H9 (cell line): ENCODE measurements at regions not wholly inside any gene's neighbourhood (a gene's known extent, or its start where the extent isn't known, plus 50 kb on each side); places are given as distances from the start of the nearest gene placed in this dataset.

Experiments used
- DNase-seq: peaks from one replicate; pipeline ENCODE4 v3.0.0-alpha.2; 2017
- H2AFZ ChIP-seq: one replicate; pipeline ENCODE4 v1.6.1; 2013; ENCODE audit warnings: mild to moderate bottlenecking, low read length, control low read depth, moderate library complexity
- H2AK5ac ChIP-seq: 2 replicates; pipeline ENCODE4 v1.6.1; 2013; ENCODE audit warnings: low read length, control low read depth, mixed read lengths; ENCODE audit not compliant: insufficient read length
- H2BK120ac ChIP-seq: one replicate; pipeline ENCODE4 v1.6.1; 2013; ENCODE audit warnings: low read depth, mild to moderate bottlenecking, low read length, control low read depth, inconsistent platforms; ENCODE audit not compliant: poor library complexity, severe bottlenecking
- H2BK12ac ChIP-seq: 2 replicates; pipeline ENCODE4 v1.6.1; 2013; ENCODE audit warnings: low read length, control low read depth, mixed read lengths, low read depth; ENCODE audit not compliant: insufficient read length
- H2BK15ac ChIP-seq: 2 replicates; pipeline ENCODE4 v1.6.1; 2013; ENCODE audit warnings: low read depth, low read length, control low read depth
- H2BK20ac ChIP-seq: one replicate; pipeline ENCODE4 v1.6.1; 2013; ENCODE audit warnings: low read depth, mild to moderate bottlenecking, low read length, control low read depth, inconsistent platforms; ENCODE audit not compliant: poor library complexity, severe bottlenecking
- H2BK5ac ChIP-seq: 2 replicates; pipeline ENCODE4 v1.6.1; 2013; ENCODE audit warnings: low read length, control low read depth, mixed read lengths; ENCODE audit not compliant: insufficient read length
- H3K14ac ChIP-seq: 2 replicates; pipeline ENCODE4 v1.6.1; 2013; ENCODE audit warnings: low read length, control low read depth; ENCODE audit not compliant: insufficient read depth
- H3K18ac ChIP-seq: 2 replicates; pipeline ENCODE4 v1.6.1; 2013; ENCODE audit warnings: low read depth, mild to moderate bottlenecking, mixed read lengths, low read length, control low read depth; ENCODE audit not compliant: insufficient read length
- H3K23ac ChIP-seq: 2 replicates; pipeline ENCODE4 v1.6.1; 2013; ENCODE audit warnings: low read length, control low read depth, mixed read lengths, low read depth; ENCODE audit not compliant: insufficient read length
- H3K23me2 ChIP-seq: 2 replicates; pipeline ENCODE4 v1.6.1; 2013; ENCODE audit warnings: low read depth, mild to moderate bottlenecking, mixed read lengths, low read length, control low read depth; ENCODE audit not compliant: insufficient read length, poor library complexity, severe bottlenecking
- H3K27ac ChIP-seq: 2 replicates; pipeline ENCODE4 v1.5.1; 2013; ENCODE audit warnings: low read length, control low read depth, mixed read lengths, low read depth; ENCODE audit not compliant: insufficient read length
- H3K27me3 ChIP-seq: 2 replicates; pipeline ENCODE4 v1.6.1; 2013; ENCODE audit warnings: low read length, control low read depth, inconsistent platforms; ENCODE audit not compliant: insufficient read depth
- H3K4ac ChIP-seq: 2 replicates; pipeline ENCODE4 v1.6.1; 2013; ENCODE audit warnings: low read depth, mild to moderate bottlenecking, control low read depth, inconsistent platforms, low read length, moderate library complexity
- H3K4me1 ChIP-seq: 2 replicates; pipeline ENCODE4 v1.6.1; 2013; ENCODE audit warnings: low read length, control low read depth, inconsistent platforms; ENCODE audit not compliant: insufficient read depth
- H3K4me2 ChIP-seq: 2 replicates; pipeline ENCODE4 v1.6.1; 2013; ENCODE audit warnings: low read length, control low read depth, mixed read lengths; ENCODE audit not compliant: insufficient read length, insufficient read depth
- H3K56ac ChIP-seq: 2 replicates; pipeline ENCODE4 v1.6.1; 2013; ENCODE audit warnings: low read depth, mild to moderate bottlenecking, mixed read lengths, low read length, control low read depth; ENCODE audit not compliant: insufficient read length
- H3K79me1 ChIP-seq: 2 replicates; pipeline ENCODE4 v1.6.1; 2013; ENCODE audit warnings: low read depth, mild to moderate bottlenecking, moderate library complexity, low read length, control low read depth, inconsistent platforms; ENCODE audit not compliant: insufficient read depth, poor library complexity, severe bottlenecking
- H3K79me2 ChIP-seq: 2 replicates; pipeline ENCODE4 v1.6.1; 2013; ENCODE audit warnings: low read length, control low read depth, inconsistent platforms; ENCODE audit not compliant: insufficient read depth
- H3K9ac ChIP-seq: 2 replicates; pipeline ENCODE4 v1.6.1; 2013; ENCODE audit warnings: low read length, control low read depth, mixed read lengths; ENCODE audit not compliant: insufficient read length; ENCODE audit errors: extremely low read depth
- H3K9me3 ChIP-seq: one replicate; pipeline ENCODE4 v1.6.1; 2013; ENCODE audit warnings: low read depth, low read length, inconsistent platforms; ENCODE audit not compliant: control insufficient read depth
- H3T11ph ChIP-seq: one replicate; pipeline ENCODE4 v1.6.1; 2013; ENCODE audit warnings: mild to moderate bottlenecking, low read length, control low read depth, inconsistent platforms
- H4K20me1 ChIP-seq: one replicate; pipeline ENCODE4 v1.6.1; 2013; ENCODE audit not compliant: control insufficient read depth, insufficient read length, insufficient read depth
- H4K5ac ChIP-seq: 2 replicates; pipeline ENCODE4 v1.6.1; 2013; ENCODE audit warnings: low read depth, mild to moderate bottlenecking, mixed read lengths, low read length, control low read depth; ENCODE audit not compliant: insufficient read length
- H4K8ac ChIP-seq: replicated peaks from 2 replicates; pipeline ENCODE4 v1.6.1; 2013; ENCODE audit warnings: low read length, control low read depth, mixed read lengths, low read depth; ENCODE audit not compliant: insufficient read length
- H4K91ac ChIP-seq: 2 replicates; pipeline ENCODE4 v1.6.1; 2013; ENCODE audit warnings: low read depth, mild to moderate bottlenecking, moderate library complexity, mixed read lengths, low read length, control low read depth; ENCODE audit not compliant: insufficient read length
- H3K27ac Mint-ChIP-seq, 3 experiments: 2 replicates in 2 of 3; 3 replicates in 1 of 3; pipeline ENCODE4 v1.8.0; 2020 to 2021; ENCODE audit warnings: mixed read lengths in 3 of 3, mild to moderate bottlenecking in 1 of 3, moderate library complexity in 1 of 3
- H3K27me3 Mint-ChIP-seq: 2 replicates; pipeline ENCODE4 v1.8.0; 2021; ENCODE audit warnings: low read depth, mild to moderate bottlenecking, moderate library complexity, mixed read lengths
- H3K36me3 Mint-ChIP-seq, 3 experiments: 2 replicates in 2 of 3; 3 replicates in 1 of 3; pipeline ENCODE4 v1.8.0; 2020 to 2021; ENCODE audit warnings: low read depth in 3 of 3, mixed read lengths in 3 of 3; ENCODE audit not compliant: insufficient read depth in 1 of 3
- H3K4me1 Mint-ChIP-seq, 2 experiments: 2 replicates each; pipeline ENCODE4 v1.8.0; 2020; ENCODE audit warnings: mixed read lengths in 2 of 2
- H3K4me3 Mint-ChIP-seq, 2 experiments: 2 replicates in 1 of 2; 3 replicates in 1 of 2; pipeline ENCODE4 v1.8.0; 2020 to 2021; ENCODE audit warnings: mild to moderate bottlenecking in 2 of 2, mixed read lengths in 2 of 2, moderate library complexity in 1 of 2
- H3K9me3 Mint-ChIP-seq, 2 experiments: 2 replicates in 1 of 2; 3 replicates in 1 of 2; pipeline ENCODE4 v1.8.0; 2020; ENCODE audit warnings: mild to moderate bottlenecking in 2 of 2, mixed read lengths in 2 of 2, moderate library complexity in 1 of 2
- CTCF ChIP-seq: fragments of 200-600 bp; sonication (generic); conservative IDR thresholded peaks from 3 replicates; pipeline ENCODE4 v1.8.0; 2021; ENCODE audit warnings: antibody characterized with exemption, mild to moderate bottlenecking
- WGBS: extraction: QIAGEN DNeasy Blood & Tissue Kit; methylation state at CpG from one replicate; pipeline ENCODE4 v1.1.7; 2013; ENCODE audit warnings: missing lambda C conversion rate, low lambda C conversion rate, mixed read lengths; ENCODE audit not compliant: insufficient read length; ENCODE audit errors: extremely low coverage; 5-methylcytosine and 5-hydroxymethylcytosine counted together

GRCh38 chr2:125837611-125838010, 818.3 kb upstream of the GYPC start:
- Histone ChIP-seq H3K4me1 (no peaks in the 10 kb centered on the region), H4K91ac (no peak overlapping the region), H3K23ac (no peak overlapping the region), H3K18ac (no peak overlapping the region), H2BK120ac (no peak overlapping the region), H3K79me1 (no peaks in the 10 kb centered on the region), H3K27ac (no peak overlapping the region), H3K79me2 (no peaks in the 10 kb centered on the region), H3K9me3 (no peaks in the 10 kb centered on the region), H3K56ac (no peak overlapping the region), H3K9ac (no peak overlapping the region), H2BK20ac (no peak overlapping the region), H3K4ac (no peak overlapping the region), H2BK5ac (no peak overlapping the region), H2AK5ac (no peak overlapping the region), H3K23me2 (no peaks in the 10 kb centered on the region), H3K4me2 (no peak overlapping the region), H2BK12ac (no peak overlapping the region), H4K20me1 (no peaks in the 10 kb centered on the region), H2BK15ac (no peak overlapping the region), H2AFZ (no peak overlapping the region), H3K14ac (no peak overlapping the region), H3K27me3 (no peaks in the 10 kb centered on the region), H4K8ac (no peak overlapping the region), H4K5ac (no peak overlapping the region), H3T11ph (no peak overlapping the region)
- H3K4me3 Mint-ChIP-seq: no peak overlapping the region
- no peak for DNase-seq
- H3K9me3 Mint-ChIP-seq: peaks cover 0 to 9% of the 10 kb centered on the region in 2 experiments; a peak in 2 of 5 replicates
- peak overlapping the region in 2 of 3 experiments; percentile 2 to 26; a peak in 2 of 7 replicates for H3K27ac Mint-ChIP-seq
- H3K4me1 Mint-ChIP-seq: peaks cover 40 to 44% of the 10 kb centered on the region in 2 experiments
- WGBS: no CpG with 5 or more reads among the region's 5 CpGs
- TF ChIP-seq CTCF: no peak
- no peaks in the 10 kb centered on the region for H3K27me3 Mint-ChIP-seq
- H3K36me3 Mint-ChIP-seq: peaks cover 0 to 16% (median 0%) of the 10 kb centered on the region in 3 experiments; a peak in 3 of 7 replicates
